Natural killer cell (primary cell): ENCODE measurements at regions not wholly inside any gene's neighbourhood (a gene's known extent, or its start where the extent isn't known, plus 50 kb on each side); places are given as distances from the start of the nearest gene placed in this dataset.

Experiments
- ATAC-seq, 3 donors: fragments of 150-1000 bp in 2 of 3; fragments of 200-7000 bp in 1 of 3; cut with Tn5 transposase; 1 replicate in 1 of 3; 2 replicates in 2 of 3; pipeline ENCODE4 v1.10.0; 2021; ENCODE audit warnings: mild to moderate bottlenecking in 2 of 3, moderate library complexity in 2 of 3
- DNase-seq, 2 donors: peaks; one replicate each; pipeline versions ENCODE4 v3.0.0 to v3.0.0-alpha.2; 2013 to 2021; ENCODE audit warnings: mixed read lengths in 1 of 2
- H3K27ac ChIP-seq: one replicate; pipeline ENCODE4 v1.5.1; 2013; ENCODE audit warnings: mild to moderate bottlenecking, low read length
- H3K27me3 ChIP-seq: one replicate; pipeline ENCODE4 v1.6.1; 2013; ENCODE audit warnings: low read length; ENCODE audit not compliant: control insufficient read depth, insufficient read depth
- H3K36me3 ChIP-seq: one replicate; pipeline ENCODE4 v1.6.1; 2013; ENCODE audit warnings: low read length; ENCODE audit not compliant: control insufficient read depth, insufficient read depth
- H3K4me1 ChIP-seq: one replicate; pipeline ENCODE4 v1.6.1; 2013; ENCODE audit warnings: low read length; ENCODE audit not compliant: control insufficient read depth, insufficient read depth
- H3K4me3 ChIP-seq: one replicate; pipeline ENCODE4 v1.5.1; 2013; ENCODE audit warnings: low read length
- H3K9me3 ChIP-seq: one replicate; pipeline ENCODE4 v1.6.1; 2013; ENCODE audit warnings: low read length; ENCODE audit not compliant: control insufficient read depth, insufficient read depth
- H3K27ac Mint-ChIP-seq, 2 donors: one replicate each; pipeline ENCODE4 v1.8.0; 2022; ENCODE audit warnings: mild to moderate bottlenecking in 2 of 2, mixed read lengths in 2 of 2, moderate library complexity in 1 of 2
- H3K27me3 Mint-ChIP-seq, 2 donors: one replicate each; pipeline ENCODE4 v1.8.0; 2022; ENCODE audit warnings: low read depth in 2 of 2, mixed read lengths in 2 of 2
- H3K36me3 Mint-ChIP-seq: one replicate; pipeline ENCODE4 v1.8.0; 2022; ENCODE audit warnings: mixed read lengths
- H3K4me1 Mint-ChIP-seq, 2 donors: one replicate each; pipeline ENCODE4 v1.8.0; 2022; ENCODE audit warnings: mixed read lengths in 2 of 2
- H3K4me3 Mint-ChIP-seq: one replicate; pipeline ENCODE4 v1.8.0; 2022; ENCODE audit warnings: mild to moderate bottlenecking, moderate library complexity, mixed read lengths
- H3K9me3 Mint-ChIP-seq, 2 donors: one replicate each; pipeline ENCODE4 v1.8.0; 2022; ENCODE audit warnings: mixed read lengths in 2 of 2
- WGBS: methylation state at CpG from one replicate; pipeline ENCODE4 v1.1.7; 2013; ENCODE audit warnings: missing lambda C conversion rate; ENCODE audit not compliant: insufficient coverage; 5-methylcytosine and 5-hydroxymethylcytosine counted together
- intact Hi-C: fragments of 100-400 bp; cut with micrococcal nuclease; formaldehyde crosslinking; loops from one replicate; pipeline ENCODE4 v1.14.2; 2022
- TF ChIP-seq, protein P1 (sequence below): fragments of 200-600 bp; IDR thresholded peaks from one replicate; pipeline ENCODE4 v1.8.0; 2022; ENCODE audit warnings: antibody characterized with exemption

DNA sequence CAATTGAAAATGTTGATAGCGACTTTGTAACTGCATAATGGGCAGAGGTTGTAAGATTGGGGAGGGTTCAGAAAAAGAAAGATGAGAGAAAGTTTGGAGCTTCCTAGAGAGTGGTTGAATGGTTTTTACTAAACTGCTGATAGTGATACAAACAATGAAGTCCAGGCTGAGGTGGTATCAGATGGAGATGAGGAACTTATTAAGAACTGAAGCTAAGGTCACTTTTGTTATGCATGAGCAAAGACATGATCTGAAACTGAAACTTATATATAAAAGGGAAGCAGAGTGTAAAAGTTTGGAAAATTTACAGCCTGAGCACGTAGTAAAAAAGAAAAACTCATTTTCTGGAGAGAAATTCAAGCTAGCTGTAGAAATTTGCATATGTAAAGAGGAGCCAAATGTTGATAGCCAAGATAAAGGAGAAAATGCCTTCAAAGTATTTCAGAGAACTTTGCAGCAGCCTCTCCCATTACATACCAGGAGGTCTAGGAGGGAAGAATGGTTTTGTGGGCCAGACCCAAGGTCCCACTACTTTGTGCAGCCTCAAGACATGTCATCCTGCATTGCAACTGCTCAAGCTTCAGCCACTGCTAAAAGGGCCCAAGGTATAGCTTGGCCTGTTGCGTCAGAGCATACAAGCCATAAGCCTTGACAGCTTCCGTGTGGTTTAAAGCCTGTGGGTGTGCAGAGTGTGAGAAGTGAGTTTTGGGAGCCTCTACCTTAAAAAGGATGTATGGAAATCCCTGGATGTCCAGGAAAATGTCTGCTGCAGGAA is 843.9 kb downstream of the AMY1C start:
- Mint-ChIP-seq H3K9me3 (peaks cover 10 to 21% of the 10 kb centered on the region in 2 donors), H3K4me3 (no peak overlapping the region), H3K4me1 (no peaks in the 10 kb centered on the region), H3K27ac (no peak overlapping the region), H3K27me3 (no peaks in the 10 kb centered on the region), H3K36me3 (no peaks in the 10 kb centered on the region)
- Histone ChIP-seq H3K27me3 (no peaks in the 10 kb centered on the region), H3K36me3 (no peaks in the 10 kb centered on the region), H3K9me3 (peaks cover 6% of the 10 kb centered on the region), H3K27ac (no peak overlapping the region), H3K4me1 (no peaks in the 10 kb centered on the region), H3K4me3 (no peak overlapping the region)
- no peak for DNase-seq
- intact Hi-C loops = no loop called here
- TF ChIP-seq, protein P1, sequence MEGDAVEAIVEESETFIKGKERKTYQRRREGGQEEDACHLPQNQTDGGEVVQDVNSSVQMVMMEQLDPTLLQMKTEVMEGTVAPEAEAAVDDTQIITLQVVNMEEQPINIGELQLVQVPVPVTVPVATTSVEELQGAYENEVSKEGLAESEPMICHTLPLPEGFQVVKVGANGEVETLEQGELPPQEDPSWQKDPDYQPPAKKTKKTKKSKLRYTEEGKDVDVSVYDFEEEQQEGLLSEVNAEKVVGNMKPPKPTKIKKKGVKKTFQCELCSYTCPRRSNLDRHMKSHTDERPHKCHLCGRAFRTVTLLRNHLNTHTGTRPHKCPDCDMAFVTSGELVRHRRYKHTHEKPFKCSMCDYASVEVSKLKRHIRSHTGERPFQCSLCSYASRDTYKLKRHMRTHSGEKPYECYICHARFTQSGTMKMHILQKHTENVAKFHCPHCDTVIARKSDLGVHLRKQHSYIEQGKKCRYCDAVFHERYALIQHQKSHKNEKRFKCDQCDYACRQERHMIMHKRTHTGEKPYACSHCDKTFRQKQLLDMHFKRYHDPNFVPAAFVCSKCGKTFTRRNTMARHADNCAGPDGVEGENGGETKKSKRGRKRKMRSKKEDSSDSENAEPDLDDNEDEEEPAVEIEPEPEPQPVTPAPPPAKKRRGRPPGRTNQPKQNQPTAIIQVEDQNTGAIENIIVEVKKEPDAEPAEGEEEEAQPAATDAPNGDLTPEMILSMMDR = no peak
- 61% methylated on average over 4 of the region's 4 CpGs for WGBS
- ATAC-seq = no peak

GRCh38 chr1:104617474-104617873 is 867.8 kb downstream of the AMY1C start:
- WGBS = 97% methylated on average over 5 of the region's 5 CpGs
- Histone ChIP-seq H3K4me1 (no peaks in the 10 kb centered on the region), H3K9me3 (peaks cover 8% of the 10 kb centered on the region), H3K27me3 (no peaks in the 10 kb centered on the region), H3K27ac (no peak overlapping the region), H3K4me3 (no peak overlapping the region), H3K36me3 (no peaks in the 10 kb centered on the region)
- TF ChIP-seq, protein P1 = no peak
- Mint-ChIP-seq H3K27me3 (no peaks in the 10 kb centered on the region), H3K9me3 (peaks cover 14 to 19% of the 10 kb centered on the region in 2 donors), H3K4me3 (no peak overlapping the region), H3K4me1 (no peaks in the 10 kb centered on the region), H3K36me3 (peaks cover 20% of the 10 kb centered on the region), H3K27ac (no peak overlapping the region)
- intact Hi-C loops = no loop called here
- no peak for ATAC-seq
- no peak for DNase-seq

DNA sequence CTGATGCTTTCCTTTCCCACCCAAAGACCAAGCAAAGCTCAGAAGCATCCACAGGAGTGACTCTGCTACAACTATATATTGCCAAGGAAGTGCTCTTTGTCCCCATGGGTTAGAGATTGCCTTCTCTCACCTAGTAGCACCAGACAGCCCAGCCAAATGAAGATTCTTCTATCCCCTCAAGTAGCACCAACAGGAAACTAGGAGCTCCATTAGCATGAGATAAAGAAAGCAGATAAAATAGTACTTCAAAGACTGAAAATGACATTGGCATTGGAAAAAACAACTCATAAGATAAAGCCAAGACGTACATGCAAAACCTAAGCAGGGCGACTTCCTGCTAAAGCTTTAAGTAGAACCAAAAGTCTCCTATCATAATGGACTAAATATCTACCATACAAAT is 871.5 kb downstream of the AMY1C start:
- H3K27me3 Mint-ChIP-seq = no peaks in the 10 kb centered on the region
- H3K27ac ChIP-seq = no peak overlapping the region
- TF ChIP-seq, protein P1 = no peak
- peaks cover 8% of the 10 kb centered on the region for H3K9me3 ChIP-seq
- peaks cover 20% of the 10 kb centered on the region for H3K36me3 Mint-ChIP-seq
- H3K36me3 ChIP-seq = no peaks in the 10 kb centered on the region
- DNase-seq = no peak
- no peak overlapping the region for H3K4me3 ChIP-seq
- no peaks in the 10 kb centered on the region for H3K4me1 ChIP-seq
- intact Hi-C loops = no loop called here
- peaks cover 12 to 19% of the 10 kb centered on the region in 2 donors for H3K9me3 Mint-ChIP-seq
- H3K4me3 Mint-ChIP-seq = no peak overlapping the region
- H3K4me1 Mint-ChIP-seq = no peaks in the 10 kb centered on the region
- H3K27ac Mint-ChIP-seq = no peak overlapping the region
- H3K27me3 ChIP-seq = no peaks in the 10 kb centered on the region
- WGBS = 81% methylated on average over 2 of the region's 2 CpGs
- ATAC-seq = no peak

- no peaks in the 10 kb centered on the region for H3K4me1 Mint-ChIP-seq
- no peak overlapping the region for H3K4me3 Mint-ChIP-seq
- intact Hi-C loops = no loop called here
- ATAC-seq = no peak
- Histone ChIP-seq H3K4me1 (no peaks in the 10 kb centered on the region), H3K27ac (no peak overlapping the region), H3K4me3 (no peak overlapping the region), H3K9me3 (peaks cover 4% of the 10 kb centered on the region), H3K36me3 (no peaks in the 10 kb centered on the region), H3K27me3 (no peaks in the 10 kb centered on the region)
- DNase-seq = no peak
- peaks cover 11% of the 10 kb centered on the region for H3K36me3 Mint-ChIP-seq
- no peak overlapping the region for H3K27ac Mint-ChIP-seq
- no CpG with 5 or more reads among the region's 1 CpG for WGBS
- no peaks in the 10 kb centered on the region for H3K27me3 Mint-ChIP-seq
- TF ChIP-seq, protein P1 = no peak
- H3K9me3 Mint-ChIP-seq = peaks cover 8 to 14% of the 10 kb centered on the region in 2 donors
Observed at GRCh38 chr1:104624538-104624937, 874.8 kb downstream of the AMY1C start.
